Hematopoietic multipotent progenitor cell treated with erythropoietin and hydrocortisone succinate and interleukin-3 and kit ligand, for 4 days (in vitro differentiated cells): ENCODE measurements at regions not wholly inside any gene's neighbourhood (a gene's known extent, or its start where the extent isn't known, plus 50 kb on each side); places are given as distances from the start of the nearest gene placed in this dataset.

Experiments
- DNase-seq: peaks from one replicate; pipeline ENCODE4 v3.0.0-alpha.2; 2015

- DNase-seq, result no peak
Observed at GRCh38 chr7:84372155-84372621, 177.6 kb upstream of the SEMA3A start.

DNA sequence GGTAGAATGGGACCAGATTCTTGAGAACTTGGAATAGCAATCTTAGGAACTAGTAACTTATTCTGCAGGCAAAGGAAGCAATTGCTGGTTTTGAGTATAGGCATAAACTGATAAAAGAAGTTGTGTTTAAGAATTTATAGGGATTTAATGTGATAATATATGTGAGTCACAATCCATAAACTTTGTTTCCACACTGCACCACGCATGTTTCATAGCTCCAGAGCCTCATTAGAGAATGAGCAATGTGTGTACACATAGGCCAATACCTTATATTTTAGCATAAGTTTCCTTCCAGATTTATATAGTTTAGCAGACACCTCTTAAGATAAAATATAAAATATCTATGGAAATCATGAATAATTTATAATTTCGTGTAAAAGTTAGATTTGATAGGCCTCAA, 175.5 kb upstream of the SEMA3A start:
- DNase-seq, result no peak

GRCh38 chr7:84368122-84368521, 173.5 kb upstream of the SEMA3A start:
- no peak for DNase-seq

GRCh38 chr7:84364708-84365107, 170.1 kb upstream of the SEMA3A start:
- DNase-seq, result no peak

DNA sequence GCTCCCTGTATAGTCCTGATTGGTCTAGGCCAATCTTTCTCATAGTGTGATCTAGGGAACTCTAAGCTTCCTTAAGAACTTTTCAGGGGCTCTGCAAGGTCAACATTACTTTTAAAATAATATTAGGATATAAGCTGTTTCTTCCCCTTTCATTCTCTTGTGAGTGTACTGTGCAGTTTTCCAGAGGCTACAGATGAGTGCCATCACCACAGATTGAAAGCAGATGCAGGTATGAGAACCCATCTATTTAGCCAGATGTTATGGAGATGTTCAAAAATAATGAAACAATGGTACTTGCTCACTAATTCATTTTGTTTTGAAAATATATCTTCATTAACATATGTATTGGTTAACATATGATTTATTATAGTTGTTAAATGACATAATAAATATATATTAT, 169.2 kb upstream of the SEMA3A start:
- no peak for DNase-seq

- DNase-seq, result no peak
Observed at GRCh38 chr7:84362828-84363227, 168.2 kb upstream of the SEMA3A start.

GRCh38 chr7:84362360-84362759, 167.8 kb upstream of the SEMA3A start:
- no peak for DNase-seq

DNA sequence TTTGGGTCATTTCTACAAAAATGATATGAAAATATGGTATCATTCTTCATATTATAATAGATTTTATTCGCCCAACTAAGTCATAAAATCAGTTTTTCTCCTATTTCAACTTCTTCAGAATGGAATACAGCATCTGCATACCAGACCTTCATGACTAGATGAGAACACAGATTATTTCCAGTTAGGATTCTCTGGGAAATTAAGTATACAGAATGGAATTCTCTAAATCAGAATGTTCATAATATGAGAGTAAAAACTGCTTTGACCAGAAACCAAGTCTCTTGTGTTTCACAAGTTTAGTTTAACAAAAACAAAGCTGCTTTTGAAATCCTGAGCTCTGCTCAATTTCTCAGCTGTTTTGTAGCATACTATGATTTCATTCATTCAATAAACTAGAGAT, 160.3 kb upstream of the SEMA3A start:
- no peak for DNase-seq

DNA sequence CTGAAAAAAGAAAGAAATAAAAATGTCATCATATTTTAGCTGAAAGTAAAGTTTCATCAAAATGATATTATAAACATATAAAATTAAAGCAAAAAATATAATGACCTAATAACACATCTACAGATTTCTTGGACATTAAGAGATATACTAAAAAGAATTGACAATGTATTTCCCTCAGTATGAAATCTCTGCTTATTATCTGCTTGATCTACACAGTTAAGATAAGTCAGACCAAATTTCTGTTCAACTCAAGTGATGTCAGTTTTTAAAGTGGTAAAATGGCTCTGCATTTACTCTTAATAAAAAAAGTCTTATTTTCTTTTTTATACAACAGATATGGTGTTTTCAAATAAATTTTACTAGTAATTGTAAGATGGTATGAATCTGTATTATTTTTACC, 159.4 kb upstream of the SEMA3A start:
- DNase-seq, result no peak

- no peak for DNase-seq
Observed at GRCh38 chr7:84339306-84339705, 144.7 kb upstream of the SEMA3A start.

DNA sequence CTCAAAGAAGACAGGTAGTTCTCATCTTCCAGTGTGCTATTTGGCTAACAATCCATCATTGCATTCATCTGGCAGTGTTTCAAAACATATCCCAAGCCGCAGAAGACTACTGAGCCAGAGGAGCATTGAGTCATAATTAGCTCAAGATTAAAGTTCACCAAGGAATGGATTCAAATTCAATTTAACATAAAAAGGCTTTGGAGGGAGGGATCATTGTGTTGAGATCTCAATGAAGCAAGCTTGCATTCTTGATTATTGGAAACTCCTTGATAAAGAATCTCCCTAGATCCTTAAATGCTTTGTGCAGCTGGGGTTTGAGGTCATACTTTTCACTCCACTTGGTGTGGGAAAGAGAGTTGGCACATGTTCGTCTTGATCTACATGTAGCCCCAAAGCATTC, 142.8 kb upstream of the SEMA3A start:
- DNase-seq, result no peak

DNA sequence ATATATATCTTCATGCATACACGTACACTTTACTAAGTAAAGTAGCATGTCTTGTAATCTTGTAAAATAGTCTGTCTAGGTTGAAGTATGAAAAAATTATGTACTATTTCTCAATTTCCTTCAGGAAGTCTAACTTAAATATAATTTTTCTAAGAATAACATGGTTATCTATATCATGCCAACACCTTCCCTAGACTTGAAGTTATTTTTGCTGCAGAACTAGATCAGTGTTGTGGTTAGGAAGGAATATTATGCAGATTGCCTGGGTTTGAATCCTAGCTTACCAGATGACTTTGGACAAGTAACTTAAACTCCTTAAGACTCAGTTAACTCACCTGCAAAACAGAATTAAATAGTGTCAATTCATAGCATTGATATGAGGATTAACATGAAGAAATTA, 142.2 kb upstream of the SEMA3A start:
- DNase-seq, result no peak

- DNase-seq, result peak; percentile 1
Observed at GRCh38 chr7:84336303-84336702, 141.7 kb upstream of the SEMA3A start.

GRCh38 chr7:84331616-84332015, 137.0 kb upstream of the SEMA3A start:
- DNase-seq, result no peak

DNA sequence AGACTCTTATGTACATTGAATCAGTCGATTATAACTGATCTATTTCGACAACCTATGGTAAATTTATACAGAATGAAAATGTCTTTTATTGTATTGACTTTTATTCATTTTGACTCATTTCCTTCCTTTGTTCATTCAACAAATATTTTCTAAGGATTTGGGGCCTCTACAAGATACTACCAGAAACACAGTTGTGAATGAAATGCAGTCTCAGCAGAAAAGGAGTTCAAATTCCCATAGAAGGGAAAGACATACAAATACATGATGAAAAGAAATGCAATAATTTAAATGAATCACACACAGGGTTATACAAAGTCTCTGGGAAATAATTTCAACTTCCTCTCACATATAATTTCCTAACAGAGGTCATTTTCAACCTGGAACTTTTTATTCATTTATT, 134.0 kb upstream of the SEMA3A start:
- no peak for DNase-seq

GRCh38 chr7:84324136-84324630, 129.6 kb upstream of the SEMA3A start:
- DNase-seq, result no peak

DNA sequence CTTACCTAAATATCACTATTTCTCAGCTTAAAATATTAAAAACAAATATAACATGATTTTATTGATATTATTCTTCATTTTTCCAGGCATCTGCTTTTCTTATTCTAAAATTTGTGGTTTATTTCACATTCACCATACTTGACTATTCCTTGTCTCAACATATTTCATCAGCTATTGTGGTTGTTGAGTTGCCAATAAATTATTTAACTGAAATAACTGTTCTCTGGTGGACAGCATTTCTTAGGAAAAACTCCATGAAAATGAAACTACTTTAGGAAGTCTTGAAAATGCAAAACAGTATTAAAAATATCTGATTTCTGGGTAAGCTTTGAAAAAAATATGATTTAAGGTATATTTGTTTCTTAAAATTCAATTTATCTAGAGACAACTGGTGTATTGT, 122.9 kb upstream of the SEMA3A start:
- no peak for DNase-seq

GRCh38 chr7:84314263-84314662, 119.7 kb upstream of the SEMA3A start:
- no peak for DNase-seq

DNA sequence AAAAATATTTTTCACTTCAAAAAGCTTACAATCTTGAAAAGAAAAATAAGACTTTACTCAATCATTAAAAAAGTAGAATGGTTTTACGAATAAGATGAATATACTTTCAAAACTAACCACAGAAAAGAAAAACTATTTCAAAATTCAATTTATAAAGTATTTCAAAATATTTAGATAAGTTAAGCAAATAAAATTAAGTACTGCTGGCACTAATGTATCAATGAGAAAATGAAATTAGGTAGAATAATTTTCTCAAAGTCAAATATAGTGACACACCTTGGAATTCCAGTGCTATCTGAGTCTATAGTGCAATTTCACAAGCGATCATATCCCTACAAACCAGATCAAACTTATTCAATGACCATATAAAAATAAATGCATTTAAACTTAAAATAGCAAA, 109.8 kb upstream of the SEMA3A start:
- DNase-seq, result no peak

GRCh38 chr7:84302949-84303348, 108.4 kb upstream of the SEMA3A start:
- no peak for DNase-seq

DNA sequence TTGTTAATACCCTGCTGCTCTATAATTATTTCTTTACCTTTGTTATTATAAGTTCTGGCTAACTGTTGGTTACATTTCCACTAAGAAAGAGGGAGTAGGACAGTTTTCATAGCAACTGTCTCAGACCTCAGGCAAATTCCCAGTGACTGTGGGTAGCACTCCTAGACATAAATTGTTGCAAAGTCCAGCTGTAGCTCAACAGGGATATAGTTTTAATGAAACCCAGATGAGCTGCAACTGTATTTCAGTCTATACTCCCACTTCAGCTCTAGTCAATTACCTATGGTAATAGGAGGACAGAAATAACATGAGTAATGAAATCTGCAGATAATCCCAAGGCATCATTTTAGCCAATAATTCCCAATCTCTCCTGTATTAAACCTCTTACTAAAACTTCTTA, 103.0 kb upstream of the SEMA3A start:
- no peak for DNase-seq

DNA sequence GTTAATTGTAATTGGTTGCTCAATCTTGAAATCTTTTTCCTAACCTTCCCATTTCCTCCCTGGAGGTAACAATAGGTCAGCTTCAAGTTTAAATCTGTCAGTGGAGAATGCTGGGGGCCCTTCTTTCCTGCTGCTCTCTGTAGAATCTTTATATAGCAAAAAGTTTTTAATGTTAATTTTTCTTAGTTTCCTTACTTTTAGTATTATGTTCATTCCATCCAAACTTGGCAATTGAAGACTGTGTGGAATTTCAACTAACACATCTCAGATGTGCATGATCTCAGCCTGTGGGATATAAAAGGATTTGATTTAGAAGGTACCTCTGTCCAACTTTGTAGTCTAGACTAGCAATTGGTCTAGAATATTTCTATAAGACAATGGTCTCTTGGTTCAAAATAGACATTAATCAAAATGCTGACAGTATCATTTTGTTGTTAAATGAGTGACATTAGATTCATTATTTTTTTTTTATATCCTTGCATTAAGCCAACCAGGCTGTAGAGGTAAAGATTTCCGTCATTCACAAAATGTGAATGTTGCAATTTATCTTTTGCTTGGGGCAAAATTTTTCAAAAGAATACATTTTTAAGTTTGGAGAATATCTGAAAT, 100.4 kb upstream of the SEMA3A start:
- no peak for DNase-seq

DNA sequence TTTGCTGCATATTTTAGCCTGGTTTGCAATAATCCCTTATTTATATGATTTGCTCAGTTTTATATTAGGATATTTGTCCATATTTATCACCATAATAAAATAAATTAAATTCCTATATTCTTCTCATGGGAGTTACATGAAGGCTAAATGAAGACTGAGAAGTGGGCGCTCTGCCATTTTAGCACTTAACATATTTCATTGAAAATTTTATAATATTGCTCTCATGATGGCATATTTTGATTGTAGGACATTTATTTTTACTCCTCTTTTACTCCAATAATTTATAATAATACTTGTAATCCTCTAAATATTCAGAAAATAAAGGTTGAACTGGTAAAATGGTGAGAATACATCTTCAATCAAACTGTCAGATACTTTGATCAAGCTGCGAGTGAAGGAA, 99.8 kb upstream of the SEMA3A start:
- DNase-seq, result no peak

- no peak for DNase-seq
Observed at GRCh38 chr7:84291756-84292155, 97.2 kb upstream of the SEMA3A start.

DNA sequence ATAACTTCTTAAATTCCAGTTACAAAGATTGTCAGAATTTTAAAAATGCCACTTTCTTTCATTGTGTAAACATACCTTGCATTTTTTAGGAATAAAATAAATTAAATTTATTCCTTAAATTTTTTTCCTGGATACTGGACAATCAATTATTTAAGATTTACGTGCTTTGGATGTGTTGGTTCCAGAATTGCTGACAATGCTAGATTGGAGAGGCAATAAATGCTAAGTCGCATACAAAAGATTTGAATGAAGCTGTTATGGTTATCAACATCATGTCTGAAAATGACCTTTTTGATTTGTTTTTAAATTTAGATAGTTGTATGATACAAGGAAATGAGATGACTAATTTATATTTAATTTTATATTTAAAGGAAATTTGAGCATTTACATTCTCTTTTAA, 89.2 kb upstream of the SEMA3A start:
- DNase-seq, result no peak

DNA sequence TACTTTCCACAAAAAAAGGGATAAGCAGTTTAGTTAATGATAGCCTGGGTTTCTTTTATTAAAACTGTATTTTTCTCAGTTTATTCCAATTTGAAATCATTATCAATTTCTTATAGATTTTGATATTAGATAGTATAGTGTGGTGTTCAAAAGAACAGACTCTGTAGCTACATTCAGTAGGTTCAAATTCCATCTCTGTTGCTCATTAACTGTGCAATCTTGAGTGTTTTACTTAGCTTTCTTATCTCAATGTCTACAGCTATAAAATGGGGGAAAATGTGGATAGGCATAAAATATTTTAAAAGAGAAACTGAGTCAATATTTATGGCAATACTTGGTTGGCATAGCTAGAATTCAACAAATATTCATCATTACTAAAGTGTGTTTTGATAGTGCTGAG, 86.9 kb upstream of the SEMA3A start:
- no peak for DNase-seq
